ENCODE measurements at regions not wholly inside any gene's neighbourhood (a gene's known extent, or its start where the extent isn't known, plus 50 kb on each side); places are given as distances from the start of the nearest gene placed in this dataset.
"Not testable (repeated sequence)": the region's sequence is repeated elsewhere in the genome, so short reads cannot be mapped to it uniquely, and the experiment has no call there.

DNA sequence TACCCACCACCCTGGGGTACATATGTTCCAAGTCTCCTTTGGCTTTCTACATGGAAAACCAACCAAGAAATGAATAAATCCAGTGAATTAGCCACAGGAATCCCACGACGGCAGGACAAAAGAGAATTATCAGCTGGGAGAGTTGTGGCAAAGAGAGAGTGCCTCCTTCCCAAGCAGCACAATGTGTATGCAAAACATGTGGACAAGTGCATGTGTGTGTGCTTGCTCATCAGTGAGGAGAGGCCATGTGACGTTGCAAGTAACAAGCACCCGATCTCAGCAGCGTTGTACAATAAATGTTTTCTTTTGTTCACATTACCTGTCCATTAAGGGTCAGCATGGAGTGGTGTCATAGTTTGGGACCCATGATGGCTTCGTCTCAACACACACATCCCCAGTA, 50.0 kb upstream of the EMX2 start:
- no peak for DNase-seq

DNA sequence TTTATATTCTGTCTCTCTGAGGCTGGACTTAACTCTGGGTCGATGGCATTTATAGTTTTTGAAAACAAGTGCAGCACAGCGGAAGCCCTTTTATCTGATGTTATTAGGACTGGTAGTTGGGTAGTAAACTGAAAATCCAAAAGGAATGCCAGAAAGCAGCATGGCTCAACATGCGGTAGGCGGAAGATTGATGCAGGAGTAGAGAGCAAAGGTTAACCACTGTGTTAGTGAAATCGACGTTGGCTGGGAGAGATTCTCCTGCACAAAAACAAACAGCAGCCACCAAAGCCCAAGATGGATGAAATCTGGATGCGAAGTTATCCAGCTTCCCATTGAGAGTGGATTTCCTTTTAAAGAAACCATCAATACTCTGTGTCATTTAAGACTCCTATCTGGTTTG, 54.5 kb upstream of the EMX2 start:
- DNase-seq = no peak

DNA sequence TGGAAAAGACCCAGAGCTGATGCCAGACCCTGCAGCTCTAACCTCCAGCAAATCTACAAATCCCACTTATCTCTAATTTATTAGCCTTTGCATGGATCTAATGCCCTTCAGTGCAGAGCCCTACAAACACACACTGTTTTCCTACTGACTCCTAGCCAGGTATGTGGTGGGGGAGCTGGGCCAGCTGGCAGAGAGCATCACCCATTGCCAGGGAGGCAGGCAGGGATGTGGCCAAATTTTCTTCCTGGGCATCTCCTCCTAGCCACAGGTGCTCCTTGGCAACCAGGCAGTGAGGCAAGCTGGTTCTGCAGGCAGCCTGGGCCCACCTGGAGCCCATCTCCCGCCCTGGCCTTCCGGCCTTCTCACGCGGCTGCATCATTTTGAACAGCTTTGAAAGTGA, 55.9 kb upstream of the EMX2 start:
- DNase-seq = no peak

DNA sequence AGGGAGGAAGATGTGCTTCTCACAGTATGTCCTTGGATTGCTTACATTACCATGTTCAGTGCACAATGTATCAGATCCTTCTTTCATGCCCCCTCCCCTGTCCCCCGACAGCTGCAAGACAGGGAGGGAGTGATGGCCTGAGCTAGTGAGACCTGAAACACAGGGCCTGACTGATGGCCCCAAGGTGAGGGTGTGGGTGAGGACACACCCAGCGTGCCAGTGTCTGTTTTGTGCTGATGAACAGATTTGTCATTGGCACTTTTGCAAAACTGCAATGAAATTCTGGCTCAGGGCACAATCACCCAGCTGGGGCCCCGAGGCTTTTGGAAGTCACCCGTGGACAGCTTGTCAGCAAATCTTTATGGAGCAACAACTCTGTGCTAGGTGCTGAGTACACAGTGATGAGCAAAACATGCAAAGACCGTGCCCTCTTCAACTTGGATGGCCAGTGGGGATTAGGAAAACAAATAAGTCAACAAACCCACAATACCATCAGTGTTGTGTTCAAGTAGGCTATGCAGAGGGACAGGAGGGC, 59.4 kb upstream of the EMX2 start:
- no peak for DNase-seq

DNA sequence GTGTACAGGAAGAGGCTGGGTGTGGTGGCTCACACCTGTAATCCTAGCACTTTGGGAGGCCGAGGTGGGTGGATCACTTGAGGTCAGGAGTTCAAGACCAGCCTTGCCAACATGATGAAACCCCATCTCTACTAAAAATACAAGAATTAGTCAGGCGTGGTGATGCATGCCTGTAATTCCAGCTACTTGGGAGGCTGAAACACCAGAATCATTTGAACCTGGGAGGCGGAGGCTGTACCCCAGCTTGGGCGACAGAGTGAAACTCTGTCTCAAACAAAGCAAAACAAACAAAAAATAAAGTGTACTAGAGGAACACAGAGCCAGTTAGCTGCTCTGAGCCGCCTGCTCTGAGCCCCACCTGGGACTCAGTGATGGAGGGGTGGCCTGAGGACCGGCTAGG, 61.5 kb upstream of the EMX2 start:
- DNase-seq = not testable (repeated sequence)

DNA sequence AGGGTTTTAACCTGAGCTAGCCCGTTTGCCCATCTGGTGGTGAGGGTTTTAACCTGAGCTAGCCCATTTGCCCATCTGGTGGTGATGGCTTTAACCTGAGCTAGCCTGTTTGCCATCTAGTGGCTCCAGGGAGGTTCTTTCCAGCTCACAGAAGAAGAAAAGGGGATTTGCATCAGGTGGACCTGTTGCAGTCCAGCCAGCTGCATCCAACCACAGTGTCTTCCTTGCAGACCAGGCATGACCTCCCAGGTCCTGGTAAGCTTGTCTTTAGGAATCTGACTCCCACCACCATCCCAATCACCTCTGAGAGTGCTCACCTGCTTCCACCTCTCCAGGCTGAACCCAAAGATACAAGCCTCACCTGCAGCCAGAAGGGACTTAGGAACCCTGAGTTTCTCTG, 62.4 kb upstream of the EMX2 start:
- no peak for DNase-seq

DNA sequence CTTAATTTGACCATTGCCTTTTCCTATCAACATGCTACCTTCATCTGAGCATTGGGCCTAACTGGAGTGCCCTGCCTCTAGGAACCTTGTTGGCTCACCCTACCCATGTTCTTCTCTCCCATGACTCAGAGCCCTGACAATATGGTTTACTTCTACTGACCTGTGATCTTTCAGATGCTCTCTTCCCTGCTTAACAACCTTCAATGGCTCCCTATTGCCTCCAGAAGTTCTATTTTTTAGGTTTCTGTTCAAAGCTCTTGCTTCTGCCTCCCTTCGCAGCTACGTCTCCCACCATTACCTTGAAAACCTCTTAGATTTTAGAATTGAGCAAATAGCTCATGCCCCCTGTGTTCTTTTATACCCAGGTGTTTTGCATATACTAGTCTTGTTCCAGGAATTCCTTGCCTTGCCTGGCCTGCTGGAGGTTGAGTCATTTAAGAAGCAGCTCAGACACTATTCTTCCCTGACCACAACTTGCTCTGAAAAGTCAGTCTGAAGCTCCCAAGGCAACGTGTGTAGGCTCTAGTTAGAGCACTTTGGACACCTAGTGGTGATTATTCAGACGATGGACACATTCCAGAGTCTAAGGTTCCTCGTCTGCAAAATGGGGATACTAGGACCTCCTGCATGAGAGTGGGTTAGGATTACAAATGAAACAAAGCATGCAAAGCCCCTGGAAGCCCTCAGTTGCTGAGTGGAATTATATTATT, 64.4 kb upstream of the EMX2 start:
- no peak for DNase-seq

DNA sequence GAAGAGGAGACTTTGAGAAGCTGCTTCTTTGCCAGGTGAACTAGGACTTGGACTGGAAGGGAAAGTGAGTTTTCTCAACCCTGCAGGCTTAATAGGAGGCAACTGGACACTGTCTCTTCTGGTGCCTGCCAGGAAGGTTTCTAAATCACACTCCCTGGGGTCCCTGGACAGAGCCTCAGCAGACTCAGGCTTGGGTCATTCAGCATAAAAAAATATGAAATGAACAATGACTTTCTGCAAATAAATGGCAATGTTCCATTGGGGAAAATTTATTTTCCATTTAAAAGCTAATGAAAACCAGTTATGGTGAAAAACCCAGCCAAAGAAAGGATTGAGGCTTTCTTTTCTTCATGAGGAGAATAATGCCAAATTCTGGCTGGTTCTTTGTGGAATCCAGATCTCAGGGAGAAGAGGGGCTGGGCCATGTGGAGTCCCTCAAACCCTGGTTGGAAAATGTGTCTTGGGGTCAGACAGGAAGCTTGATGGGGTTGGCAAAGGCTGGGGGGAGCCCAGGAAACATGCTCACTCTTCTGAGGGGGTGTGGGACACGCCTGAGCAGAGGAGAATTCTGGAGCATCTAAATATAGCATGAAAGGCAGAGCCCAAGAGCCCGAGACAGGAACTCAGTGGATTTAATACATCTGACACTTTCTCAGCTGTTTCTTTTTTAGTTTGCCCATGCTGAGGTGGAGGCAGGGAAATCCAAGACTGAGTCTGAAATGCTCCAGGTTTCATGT, 65.2 kb upstream of the EMX2 start:
- DNase-seq = no peak

DNA sequence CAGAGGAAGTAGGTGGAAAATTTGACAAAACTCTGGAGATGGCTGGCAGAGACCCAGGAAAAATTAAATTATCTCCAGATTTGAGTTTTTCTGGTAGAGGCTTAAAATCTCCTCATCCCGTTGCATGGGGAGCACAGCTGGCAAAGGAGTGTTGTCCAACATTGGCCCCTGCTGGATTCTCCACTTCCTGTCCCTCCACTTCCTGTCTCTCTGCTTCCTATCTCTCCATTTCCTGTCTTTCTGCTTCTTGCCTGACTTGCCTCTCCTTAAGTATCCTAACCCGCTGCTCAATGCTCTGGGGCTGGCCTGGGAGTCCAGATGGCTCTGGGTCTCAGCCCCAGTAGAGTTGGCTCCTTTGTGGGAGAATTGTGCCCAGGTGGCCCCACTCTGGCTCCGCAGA, 65.8 kb upstream of the EMX2 start:
- DNase-seq = no peak

DNA sequence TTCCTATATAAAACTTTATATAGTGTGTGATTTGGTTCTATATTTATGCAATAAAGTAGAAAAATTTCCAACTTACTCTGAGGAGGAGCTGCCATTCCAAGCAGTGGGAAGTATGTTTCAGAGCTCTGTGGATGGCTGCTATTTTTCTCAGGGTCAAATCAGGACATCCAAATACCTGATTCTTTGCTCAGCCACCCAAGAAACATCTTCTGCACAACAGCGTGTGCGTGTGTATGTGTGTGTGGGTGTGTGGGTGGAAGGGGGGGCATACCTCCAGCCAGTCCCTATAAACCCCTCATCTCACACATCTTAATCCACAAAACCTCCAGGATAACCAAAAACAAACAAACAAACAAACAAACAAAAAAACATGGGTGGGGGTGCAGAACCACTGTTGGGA, 66.3 kb upstream of the EMX2 start:
- no peak for DNase-seq

DNA sequence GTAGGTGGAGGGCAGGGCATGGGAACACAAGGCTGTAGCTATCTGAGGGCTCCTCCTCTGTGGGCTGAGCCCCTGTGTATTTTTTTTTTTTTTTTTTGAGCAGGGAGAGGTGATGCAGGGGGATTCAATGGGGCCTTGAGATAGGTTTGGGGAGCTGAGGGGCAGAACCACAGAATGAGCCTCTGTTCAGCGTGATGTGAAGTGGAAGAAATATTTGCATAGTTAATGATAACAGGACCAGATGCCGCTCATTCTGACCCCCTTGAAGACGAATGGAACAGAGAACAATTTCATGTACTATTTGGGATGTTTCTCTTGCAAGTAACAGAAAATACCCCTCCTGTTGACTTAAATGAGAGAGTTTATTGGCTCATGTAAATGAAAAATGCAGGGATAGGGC, 69.7 kb upstream of the EMX2 start:
- DNase-seq = no peak

DNA sequence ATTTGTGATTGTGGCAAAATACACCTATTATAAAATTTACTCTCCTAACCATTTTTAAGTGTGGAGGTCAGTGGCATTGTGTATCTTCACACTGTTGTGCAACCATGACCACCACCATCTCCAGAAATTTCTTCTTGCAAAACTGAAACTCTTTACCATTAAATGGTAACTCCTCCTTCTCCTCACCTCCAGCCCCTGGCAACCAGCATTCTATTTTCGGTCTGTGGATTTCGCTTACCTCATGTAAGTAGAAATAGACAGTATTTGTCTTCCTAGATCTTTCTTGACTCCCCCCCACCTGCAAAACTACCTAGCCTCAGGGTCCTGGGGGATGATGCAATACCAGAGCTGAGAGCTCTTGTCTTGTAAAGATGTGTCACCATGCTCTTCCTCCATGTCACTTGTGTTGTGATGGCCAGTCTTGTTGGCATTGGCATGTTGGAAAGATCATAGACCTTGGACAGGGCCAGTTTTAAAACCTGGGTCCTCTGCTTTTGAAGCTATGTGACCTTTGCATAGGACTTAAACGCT, 71.1 kb upstream of the EMX2 start:
- DNase-seq = no peak

DNA sequence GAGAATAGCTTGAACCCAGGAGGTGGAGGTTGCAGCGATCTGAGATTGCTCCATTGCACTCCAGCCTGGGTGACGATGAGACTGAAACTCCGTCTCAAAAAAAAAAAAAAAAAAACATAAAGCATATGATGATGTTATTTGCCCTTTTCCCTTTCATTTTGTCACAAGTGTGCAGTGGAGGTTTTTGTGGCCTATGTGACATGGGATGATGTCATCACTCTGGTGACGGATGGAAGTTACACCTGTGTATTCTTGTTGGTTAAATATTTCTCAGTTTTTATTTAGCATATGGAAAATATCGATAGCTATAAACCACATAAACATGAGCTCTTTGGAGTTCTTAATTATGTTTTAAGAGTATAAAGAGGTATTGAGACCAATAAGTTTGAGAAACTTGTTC, 71.8 kb upstream of the EMX2 start:
- DNase-seq = no peak

DNA sequence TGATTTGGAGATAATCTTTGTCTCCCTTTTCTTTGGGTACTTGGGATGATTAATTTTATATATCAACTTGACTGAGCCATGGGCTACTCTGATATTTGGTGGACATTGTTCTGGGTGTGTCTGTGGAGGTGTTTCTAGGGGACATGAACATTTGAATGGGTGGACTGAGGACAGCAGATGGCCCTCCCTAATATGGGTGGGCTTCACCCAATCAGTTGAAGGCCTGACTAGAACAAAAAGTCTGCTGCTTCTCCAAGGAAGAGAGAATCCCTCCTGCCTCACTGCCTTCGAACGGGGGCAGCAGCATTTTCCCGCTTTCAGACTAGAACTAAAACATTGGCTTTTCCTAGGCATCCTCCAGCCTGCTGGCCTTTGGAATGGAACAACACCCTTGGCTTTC, 73.9 kb upstream of the EMX2 start:
- DNase-seq = no peak

DNA sequence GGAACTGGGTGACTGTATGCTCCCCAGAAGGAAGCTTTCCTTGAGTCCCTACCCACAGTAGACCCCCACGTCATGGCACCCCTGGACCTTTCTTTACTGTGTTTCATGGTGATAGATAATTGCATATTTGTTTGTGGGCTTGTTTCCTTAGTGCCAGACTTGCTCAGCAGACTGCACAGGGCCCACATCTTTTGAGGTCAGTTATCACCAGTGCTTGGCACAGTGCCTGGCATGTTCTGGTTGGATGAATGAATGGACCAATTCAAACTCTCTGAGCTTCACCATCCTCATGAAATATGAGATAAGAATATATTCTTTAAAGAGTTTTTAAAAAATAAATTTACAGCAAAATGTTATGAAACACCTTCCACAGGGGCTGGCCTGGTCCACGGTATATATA, 78.4 kb upstream of the EMX2 start:
- no peak for DNase-seq

DNA sequence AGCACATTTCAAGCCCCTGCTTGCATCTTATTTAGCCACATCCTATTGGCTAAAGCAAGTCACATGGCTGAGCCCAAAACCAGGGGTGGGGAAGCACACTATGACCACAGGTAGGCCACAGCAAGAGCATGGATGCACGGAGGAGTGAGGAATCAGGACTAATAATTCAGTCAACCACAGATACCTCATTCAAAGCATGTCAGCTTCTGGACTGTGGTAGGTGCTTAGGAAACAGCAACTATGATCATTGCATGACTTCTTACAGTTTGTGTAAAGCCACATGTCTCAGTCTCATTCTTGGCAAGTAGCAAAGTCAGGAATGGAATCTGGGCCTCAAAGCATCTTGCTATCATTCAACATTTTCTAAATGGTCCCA, 79.0 kb upstream of the EMX2 start:
- no peak for DNase-seq

DNA sequence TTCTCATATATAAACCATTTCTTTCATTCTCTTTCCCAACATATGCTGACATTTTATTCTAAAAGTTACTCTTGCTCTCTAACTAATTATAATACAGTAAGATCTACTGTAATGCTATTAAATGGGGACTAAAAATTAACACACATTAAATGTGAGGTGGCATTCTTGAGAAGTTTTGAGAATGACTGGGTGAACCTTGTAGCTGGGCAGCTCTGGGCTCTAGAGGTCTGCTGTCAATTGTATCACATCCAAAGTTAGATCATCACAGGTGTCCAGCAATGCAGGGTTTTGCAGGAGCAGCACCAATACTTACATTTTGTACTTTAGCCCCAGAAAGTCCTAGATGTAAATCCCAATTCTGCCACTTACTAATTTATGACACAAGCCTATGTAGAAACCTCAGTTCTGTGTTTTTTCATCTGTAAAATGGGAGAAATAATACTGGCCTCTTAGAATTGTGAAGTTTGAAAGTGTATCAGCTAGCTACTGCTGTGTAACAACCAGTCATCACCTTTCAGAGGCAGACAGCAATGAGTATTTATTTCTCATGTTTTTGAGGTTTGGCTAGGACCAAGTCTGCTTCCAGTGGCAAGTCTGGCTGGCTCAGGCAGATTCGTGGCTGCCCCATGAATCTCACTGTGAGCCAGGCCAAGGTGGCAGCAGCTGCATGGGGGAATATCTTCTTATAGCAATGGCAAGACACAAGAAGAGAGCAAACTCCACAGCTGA, 79.6 kb upstream of the EMX2 start:
- DNase-seq = no peak

DNA sequence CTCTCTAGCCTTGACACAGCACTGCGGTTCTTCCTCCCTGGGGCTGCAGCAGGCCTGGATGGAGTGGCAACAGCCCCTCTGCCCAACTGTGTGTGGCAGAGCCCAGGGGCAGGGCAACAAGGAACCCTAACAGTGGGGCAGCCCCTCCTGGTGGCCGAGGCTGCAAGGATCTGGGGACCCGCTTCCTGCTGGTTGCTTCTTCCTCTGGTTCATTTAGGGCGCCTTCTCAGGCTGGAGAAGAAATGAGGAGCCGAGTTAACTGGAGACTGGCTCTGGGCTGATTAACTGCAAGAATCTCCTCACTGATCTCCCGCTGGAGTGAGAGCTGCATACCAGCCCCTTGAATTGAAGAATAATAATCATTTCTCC, 80.1 kb upstream of the EMX2 start:
- DNase-seq = no peak

DNA sequence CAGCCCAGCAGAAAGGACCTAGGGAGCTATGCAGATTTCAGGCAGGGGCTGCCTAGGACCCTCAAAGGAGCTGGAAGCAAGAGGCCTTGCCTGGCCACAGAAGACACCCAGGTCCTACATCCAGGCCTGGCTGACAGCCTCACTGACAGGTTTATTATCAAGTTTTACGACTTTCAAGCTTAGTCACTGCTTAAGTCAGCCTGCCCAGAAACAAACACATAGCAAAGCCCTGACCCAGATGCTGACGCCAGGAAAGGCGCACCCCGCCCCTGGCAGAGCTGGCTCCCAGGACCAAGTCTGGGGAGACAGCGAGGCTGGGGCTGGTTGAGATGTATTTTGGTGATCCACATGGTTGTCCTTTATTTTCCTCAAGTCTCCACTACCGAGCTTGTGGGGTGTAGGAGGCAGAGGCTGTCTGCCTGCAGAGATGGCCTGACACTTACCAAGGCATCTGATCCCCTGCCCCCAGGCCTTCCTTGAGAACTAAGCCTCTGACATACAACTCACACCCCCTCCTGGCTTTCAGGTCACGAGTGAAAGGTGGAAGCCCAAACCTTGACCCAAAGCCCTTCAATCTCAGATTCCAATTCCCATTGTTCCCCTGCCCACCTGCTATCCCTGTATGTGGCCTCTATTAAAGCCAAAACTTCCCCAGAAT, 80.7 kb upstream of the EMX2 start:
- DNase-seq = no peak

DNA sequence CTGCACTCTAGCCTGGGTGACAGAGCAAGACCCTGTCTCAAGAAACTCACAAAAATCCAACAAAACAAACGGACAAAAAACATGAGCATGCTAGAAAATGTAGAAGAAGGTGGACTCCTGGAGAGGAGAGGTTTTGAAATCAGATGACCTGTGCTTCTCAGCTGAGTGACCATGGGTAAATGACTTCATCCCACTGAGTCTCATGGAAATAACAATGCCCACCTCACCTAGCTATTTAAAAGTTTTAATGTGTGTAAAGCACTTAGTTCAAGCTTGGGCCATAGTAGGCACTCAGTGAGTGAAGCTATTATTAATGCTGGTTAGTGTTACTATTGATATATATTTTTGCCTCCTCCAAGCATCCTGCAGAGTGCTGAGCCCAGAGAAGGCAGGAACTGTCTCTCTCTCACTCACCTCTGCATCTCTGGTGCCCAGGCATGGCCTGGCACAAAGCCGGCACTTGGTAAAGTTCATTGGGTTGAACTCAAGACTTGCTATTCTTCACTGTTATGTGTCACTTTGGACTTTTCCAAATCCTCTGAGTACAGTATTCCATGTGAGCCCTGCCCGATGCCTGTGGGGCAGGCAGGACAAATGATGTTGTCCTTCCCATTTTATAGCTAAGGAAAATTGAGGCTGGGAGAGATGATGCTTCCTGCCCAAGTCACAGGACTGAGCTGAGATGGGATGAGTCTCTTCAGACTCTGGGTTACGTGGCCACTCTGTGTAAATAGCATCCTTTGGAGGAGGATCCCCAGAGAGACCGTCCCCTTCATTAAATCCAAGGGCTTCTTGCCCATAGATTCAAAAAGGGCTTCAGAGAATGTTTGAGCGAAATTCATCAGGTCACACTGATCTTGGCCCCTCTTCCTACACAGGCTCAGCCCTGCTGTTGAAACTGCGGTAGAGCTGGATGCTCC, 81.4 kb upstream of the EMX2 start:
- no peak for DNase-seq

DNA sequence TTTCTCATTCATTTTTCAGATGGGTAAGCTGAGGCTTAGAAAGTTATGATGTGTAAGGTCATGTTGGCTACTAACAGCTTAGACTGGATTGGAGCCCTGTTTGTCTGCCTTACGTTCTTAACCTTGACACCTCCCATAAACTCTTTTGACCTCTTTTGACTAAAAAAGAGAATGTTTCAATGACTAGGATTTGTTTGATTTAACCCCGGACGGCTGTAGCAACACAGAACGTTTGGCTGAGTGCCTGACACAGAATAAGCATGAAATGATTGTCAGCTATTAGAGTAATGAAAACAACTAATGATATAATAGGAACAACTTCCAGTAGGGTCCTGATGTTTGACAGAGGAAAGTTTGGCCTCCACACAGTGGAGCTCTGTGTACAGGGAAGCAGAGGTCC, 83.3 kb upstream of the PDZD8 start:
- DNase-seq = no peak
